Smooth muscle cell (in vitro differentiated cells): ENCODE measurements at regions not wholly inside any gene's neighbourhood (a gene's known extent, or its start where the extent isn't known, plus 50 kb on each side); places are given as distances from the start of the nearest gene placed in this dataset.
A peak's percentile ranks its signal among the peaks of the same experiment; 100 is the strongest.

Source experiments
- DNase-seq: peaks from one replicate; lab custom pipeline; 2025; ENCODE audit not compliant: unreplicated experiment; lab: John Stamatoyannopoulos, UW
- H2AFZ ChIP-seq: fragments of 200-600 bp; sonication (generic); 2 replicates; pipeline ENCODE4 v1.6.0; 2016; ENCODE audit warnings: antibody characterized with exemption, low read depth, mild to moderate bottlenecking
- H3F3A ChIP-seq: fragments of 200-600 bp; sonication (generic); 2 replicates; pipeline ENCODE4 v1.6.0; 2017; ENCODE audit warnings: antibody characterized with exemption, low read depth
- H3K27ac ChIP-seq: fragments of 200-600 bp; sonication (generic); 2 replicates; pipeline ENCODE4 v1.5.1; 2016; ENCODE audit warnings: low read depth, mild to moderate bottlenecking
- H3K27me3 ChIP-seq: fragments of 200-600 bp; sonication (generic); 2 replicates; pipeline ENCODE4 v1.6.1; 2016; ENCODE audit warnings: low read depth, mild to moderate bottlenecking
- H3K36me3 ChIP-seq: fragments of 200-600 bp; sonication (generic); 2 replicates; pipeline ENCODE4 v1.5.1; 2016; ENCODE audit warnings: low read depth
- H3K4me1 ChIP-seq: fragments of 200-600 bp; sonication (generic); 2 replicates; pipeline ENCODE4 v1.5.1; 2016; ENCODE audit warnings: low read depth
- H3K4me2 ChIP-seq: fragments of 200-600 bp; sonication (generic); 2 replicates; pipeline ENCODE4 v1.6.0; 2016; ENCODE audit warnings: mild to moderate bottlenecking
- H3K4me3 ChIP-seq: fragments of 200-600 bp; sonication (generic); 2 replicates; pipeline ENCODE4 v1.5.1; 2016; ENCODE audit warnings: mild to moderate bottlenecking
- H3K79me2 ChIP-seq: fragments of 200-600 bp; sonication (generic); 2 replicates; pipeline ENCODE4 v1.6.0; 2016; ENCODE audit warnings: low read depth, mild to moderate bottlenecking
- H3K9ac ChIP-seq: fragments of 200-600 bp; sonication (generic); 2 replicates; pipeline ENCODE4 v1.6.0; 2016; ENCODE audit warnings: low read depth
- H3K9me3 ChIP-seq: fragments of 200-600 bp; sonication (generic); replicated peaks from 2 replicates; pipeline ENCODE4 v1.5.1; 2016; ENCODE audit warnings: low read depth
- H4K20me1 ChIP-seq: fragments of 200-600 bp; sonication (generic); 2 replicates; pipeline ENCODE4 v1.6.0; 2016; ENCODE audit warnings: low read depth
- CTCF ChIP-seq: fragments of 200-600 bp; sonication (generic); IDR thresholded peaks from 2 replicates; pipeline ENCODE4 v1.5.1; 2017; ENCODE audit warnings: borderline replicate concordance, mild to moderate bottlenecking, antibody characterized with exemption; ENCODE audit not compliant: insufficient read depth, poor library complexity, severe bottlenecking
- WGBS: methylation state at CpG from one replicate; pipeline ENCODE4 v1.1.7; 2016; ENCODE audit warnings: low lambda C conversion rate; 5-methylcytosine and 5-hydroxymethylcytosine counted together

GRCh38 chr22:26894766-26895485 lies 237.5 kb downstream of the MIAT start:
- peak overlapping the region; percentile 91 for H3K9ac ChIP-seq
- no peaks in the 10 kb centered on the region for H4K20me1 ChIP-seq
- H3K36me3 ChIP-seq, result no peaks in the 10 kb centered on the region
- H3K4me3 ChIP-seq, result no peak overlapping the region
- peaks cover 14% of the 10 kb centered on the region for H3K4me1 ChIP-seq
- DNase-seq, result no peak
- H3K9me3 ChIP-seq, result no peaks in the 10 kb centered on the region
- H3K79me2 ChIP-seq, result no peaks in the 10 kb centered on the region
- no peak overlapping the region for H2AFZ ChIP-seq
- H3K27me3 ChIP-seq, result no peaks in the 10 kb centered on the region
- TF ChIP-seq CTCF, result no peak
- peaks cover 36% of the 10 kb centered on the region for H3F3A ChIP-seq
- peak overlapping the region; percentile 98 for H3K27ac ChIP-seq
- 4% methylated on average over 5 of the region's 5 CpGs for WGBS
- H3K4me2 ChIP-seq, result peak overlapping the region; percentile 73

GRCh38 chr22:26897384-26897783 lies 240.0 kb downstream of the MIAT start:
- Histone ChIP-seq H3K4me2 (no peak overlapping the region), H3K36me3 (no peaks in the 10 kb centered on the region), H4K20me1 (no peaks in the 10 kb centered on the region), H3K4me1 (peaks cover 14% of the 10 kb centered on the region), H3K79me2 (no peaks in the 10 kb centered on the region), H3F3A (peaks cover 31% of the 10 kb centered on the region), H3K27me3 (no peaks in the 10 kb centered on the region), H3K9me3 (no peaks in the 10 kb centered on the region), H2AFZ (no peak overlapping the region), H3K9ac (no peak overlapping the region), H3K27ac (no peak overlapping the region), H3K4me3 (no peak overlapping the region)
- WGBS, result 100% methylated on average over 1 of the region's 1 CpG
- no peak for DNase-seq
- TF ChIP-seq CTCF, result no peak

- no peak for DNase-seq
- Histone ChIP-seq H4K20me1 (no peaks in the 10 kb centered on the region), H3K9ac (no peak overlapping the region), H3K36me3 (no peaks in the 10 kb centered on the region), H3K4me1 (peaks cover 14% of the 10 kb centered on the region), H3K27ac (no peak overlapping the region), H3K4me2 (no peak overlapping the region), H2AFZ (no peak overlapping the region), H3F3A (peaks cover 15% of the 10 kb centered on the region), H3K27me3 (peaks cover 14% of the 10 kb centered on the region), H3K79me2 (no peaks in the 10 kb centered on the region), H3K9me3 (no peaks in the 10 kb centered on the region), H3K4me3 (no peak overlapping the region)
- 74% methylated on average over 8 of the region's 8 CpGs for WGBS
- no peak for TF ChIP-seq CTCF
Measured at GRCh38 chr22:26898946-26899605, 241.7 kb downstream of the MIAT start.
